IPS DF 4.7 (cell line): ENCODE measurements at regions not wholly inside any gene's neighbourhood (a gene's known extent, or its start where the extent isn't known, plus 50 kb on each side); places are given as distances from the start of the nearest gene placed in this dataset.

Experiments used
- DNase-seq: peaks from one replicate; pipeline ENCODE4 v3.0.0-alpha.2; 2013; ENCODE audit warnings: low spot score; ENCODE audit errors: extremely low read depth

- no peak for DNase-seq
These were observed 74.9 kb downstream of the MIAT start for GRCh38 chr22:26732284-26732683.

GRCh38 chr22:26734339-26735018 is 77.1 kb downstream of the MIAT start:
- DNase-seq: no peak

- no peak for DNase-seq
These were observed 77.6 kb downstream of the MIAT start for GRCh38 chr22:26735019-26735409.

GRCh38 chr22:26737262-26737661 is 79.9 kb downstream of the MIAT start:
- DNase-seq: no peak

- no peak for DNase-seq
These were observed 82.9 kb downstream of the MIAT start for GRCh38 chr22:26740253-26740652.

DNA sequence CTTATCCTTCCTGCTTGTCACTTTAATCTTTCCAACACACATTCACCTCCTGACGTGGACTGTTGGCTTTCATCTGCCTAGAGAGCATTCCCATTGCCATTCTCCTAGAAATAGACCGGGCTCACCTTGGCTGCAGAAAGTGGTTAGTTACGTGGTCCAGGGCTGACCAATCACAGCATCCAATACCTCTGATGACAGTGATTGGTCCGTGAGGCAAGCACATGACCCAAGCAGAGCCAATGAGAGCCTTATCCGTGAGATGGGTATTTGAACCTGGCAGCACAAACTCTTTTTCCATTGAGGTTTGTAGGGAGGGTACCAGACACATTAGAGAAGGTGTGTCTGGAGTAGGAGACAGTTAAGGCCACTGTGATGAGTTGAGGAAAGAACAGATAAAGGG is 85.8 kb downstream of the MIAT start:
- DNase-seq: no peak

- no peak for DNase-seq
These were observed 87.8 kb downstream of the MIAT start for GRCh38 chr22:26744892-26745808.

- DNase-seq: no peak
These were observed 88.9 kb downstream of the MIAT start for GRCh38 chr22:26746311-26746710.

GRCh38 chr22:26748845-26749244 is 91.5 kb downstream of the MIAT start:
- no peak for DNase-seq

DNA sequence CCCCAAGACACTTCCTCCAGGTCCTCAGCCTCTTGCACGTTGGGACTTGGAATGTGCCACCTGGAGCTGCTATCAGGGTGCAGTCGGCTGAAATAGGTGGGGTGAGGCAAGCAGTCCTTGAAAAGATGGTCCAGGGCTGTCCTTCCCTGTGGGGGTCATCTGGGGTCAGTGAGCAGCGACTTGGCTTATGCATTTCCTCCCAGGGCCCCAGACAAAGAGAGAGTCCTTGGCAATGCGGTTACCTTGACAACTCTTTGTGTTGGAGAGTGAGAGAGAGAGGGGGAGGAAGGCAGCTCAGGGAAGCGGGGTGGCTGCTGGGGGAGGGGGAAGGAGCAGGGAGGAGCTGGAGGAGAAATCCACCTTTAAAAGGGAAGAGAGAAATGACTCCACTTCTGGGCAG is 93.8 kb downstream of the MIAT start:
- DNase-seq: peak; percentile 95

GRCh38 chr22:26753125-26753862 is 95.9 kb downstream of the MIAT start:
- no peak for DNase-seq

DNA sequence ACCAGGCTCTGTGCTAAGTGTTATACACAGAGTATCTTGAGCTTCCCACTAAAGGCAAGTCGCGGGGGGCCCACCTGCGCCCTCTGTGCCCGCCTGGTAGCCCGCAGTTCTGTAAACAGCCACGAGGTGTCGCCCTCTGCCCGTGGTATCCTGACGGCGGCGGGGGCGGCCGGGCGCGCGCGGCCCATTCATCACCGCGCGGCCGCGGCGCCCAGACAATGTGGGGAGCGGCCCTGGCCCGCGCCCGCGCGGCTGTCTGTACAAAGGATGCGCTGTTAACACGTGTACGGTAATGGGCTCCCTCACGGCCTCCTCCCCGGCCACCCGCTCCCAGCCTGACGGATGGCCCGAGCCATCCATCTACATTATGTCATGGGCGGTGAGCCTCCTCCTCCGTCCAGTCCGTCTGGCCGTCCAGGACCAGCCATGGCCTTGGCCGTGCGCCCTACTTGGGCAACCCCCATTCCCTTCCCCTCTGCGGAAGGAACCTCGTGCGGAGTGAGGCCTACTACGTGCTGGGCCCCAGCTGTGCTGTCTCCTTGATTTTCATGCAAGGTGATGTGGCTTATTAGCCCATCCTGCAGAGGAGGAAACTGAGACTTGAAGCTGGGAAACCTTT is 99.4 kb downstream of the MIAT start:
- DNase-seq: no peak

DNA sequence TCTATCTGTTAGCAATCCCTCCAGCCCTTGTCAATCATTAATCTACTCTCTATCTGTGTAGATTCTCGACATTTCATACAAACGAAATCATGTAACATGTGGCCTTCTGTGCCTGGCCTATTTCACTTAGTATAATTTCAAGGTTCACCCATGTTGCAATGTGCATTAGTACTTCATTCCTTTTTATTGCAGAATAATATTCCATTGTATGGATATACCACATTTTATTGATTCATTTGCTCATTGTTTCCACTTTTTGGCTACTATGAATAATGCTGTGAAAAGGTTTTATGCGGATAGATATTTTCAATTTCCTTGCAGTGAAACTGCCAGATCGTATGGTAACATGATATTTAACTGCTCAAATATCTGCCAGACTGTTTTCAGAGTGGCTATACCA is 100.1 kb downstream of the MIAT start:
- DNase-seq: no peak

- DNase-seq: no peak
These were observed 105.4 kb downstream of the MIAT start for GRCh38 chr22:26762503-26763472.

- no peak for DNase-seq
These were observed 106.4 kb downstream of the MIAT start for GRCh38 chr22:26763633-26764361.

DNA sequence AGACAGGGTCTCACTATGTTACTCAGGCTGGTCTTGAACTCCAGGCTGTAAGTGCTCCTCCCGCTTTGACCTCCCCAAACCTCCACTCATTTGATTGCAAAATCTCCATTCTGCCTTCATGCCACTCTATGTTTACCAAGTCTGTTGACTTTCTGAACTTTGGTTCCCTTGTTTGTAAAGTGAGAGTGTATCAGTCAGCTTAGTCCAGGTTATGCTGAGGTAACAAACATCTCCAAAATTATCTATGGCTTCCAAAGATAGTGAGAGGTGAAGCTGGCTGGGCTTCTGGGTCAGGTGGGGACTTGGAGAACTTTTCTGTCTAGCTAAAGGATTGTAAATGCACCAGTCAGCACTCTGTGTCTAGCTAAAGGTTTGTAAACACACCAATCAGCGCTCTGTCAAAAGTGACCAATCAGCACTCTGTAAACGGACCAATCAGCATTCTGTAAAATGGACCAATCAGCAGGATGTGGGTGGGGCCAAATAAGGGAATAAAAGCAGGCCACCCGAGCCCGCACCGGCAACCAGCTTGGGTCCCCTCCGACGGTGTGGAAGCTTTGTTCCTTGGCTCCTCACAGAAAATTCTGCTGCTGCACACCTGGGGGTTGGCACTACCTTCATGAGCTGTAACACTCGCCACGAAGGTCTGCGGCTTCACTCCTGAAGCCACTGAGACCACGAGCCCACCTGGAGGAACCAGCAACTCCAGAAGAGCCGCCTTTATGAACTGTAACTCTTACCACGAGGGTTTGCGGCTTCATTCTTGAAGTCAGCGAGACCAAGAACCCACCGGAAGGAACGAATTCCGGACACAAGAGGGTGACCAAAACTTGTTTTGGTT is 109.3 kb downstream of the MIAT start:
- no peak for DNase-seq

DNA sequence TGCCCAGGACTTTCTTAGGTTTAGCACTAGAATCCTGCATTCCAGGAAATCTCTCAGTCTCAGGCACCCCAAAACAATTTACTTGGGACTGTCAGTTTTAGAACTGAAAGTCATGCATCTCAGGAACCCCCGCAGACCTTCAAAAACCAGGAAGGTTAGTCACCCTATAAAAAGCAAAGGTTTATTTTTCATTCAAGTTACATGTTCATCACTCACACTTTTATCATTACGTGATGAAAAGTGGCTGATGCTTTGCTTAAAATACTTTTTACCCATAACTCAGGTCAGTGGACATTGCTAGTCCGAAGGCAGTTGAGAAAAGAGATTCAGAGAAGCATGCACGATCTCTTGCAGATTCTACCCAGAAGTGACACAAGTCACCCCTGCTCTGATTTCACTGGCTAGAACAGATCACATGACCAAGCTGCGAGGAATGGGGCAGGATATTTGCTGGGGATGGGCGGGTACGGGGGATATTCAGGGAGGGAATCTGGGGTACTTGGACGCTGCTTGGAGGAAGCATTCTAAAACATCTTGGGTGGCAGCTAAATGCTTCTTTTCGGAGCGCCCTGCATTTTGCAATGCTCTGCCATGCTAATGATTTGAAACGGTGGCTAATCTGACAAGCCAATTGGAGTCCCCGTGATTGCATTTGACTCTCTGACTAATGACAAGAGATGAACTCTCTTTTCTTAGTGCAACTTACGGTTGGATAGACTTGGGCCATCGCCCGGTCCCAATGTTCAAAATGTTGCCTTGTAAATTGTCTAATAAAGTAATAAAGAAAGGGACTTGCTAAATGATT is 110.2 kb downstream of the MIAT start:
- no peak for DNase-seq

GRCh38 chr22:26768156-26768515 is 110.7 kb downstream of the MIAT start:
- no peak for DNase-seq
